ENCODE measurements at regions not wholly inside any gene's neighbourhood (a gene's known extent, or its start where the extent isn't known, plus 50 kb on each side); places are given as distances from the start of the nearest gene placed in this dataset.
"Not testable (repeated sequence)": the region's sequence is repeated elsewhere in the genome, so short reads cannot be mapped to it uniquely, and the experiment has no call there.

GRCh38 chr1:213513006-213513405, 462.0 kb downstream of the RPS6KC1 start:
- DNase-seq (ENCODE audit: extremely low spot score) = no peak
- CTCF ChIA-PET = no interaction called here
- TF ChIP-seq ARNT (IDR thresholded peaks at IDR 0.05) (no peak), ZNF384 (IDR thresholded peaks at IDR 0.05) (no peak), FOXK2 (IDR thresholded peaks at IDR 0.05) (no peak), HDGF (IDR thresholded peaks at IDR 0.05; ENCODE audit: borderline replicate concordance) (no peak), BHLHE40 (IDR thresholded peaks at IDR 0.05; ENCODE audit: borderline replicate concordance) (no peak), CTBP1 (IDR thresholded peaks at IDR 0.05; ENCODE audit: borderline replicate concordance) (no peak), SUZ12 (IDR thresholded peaks at IDR 0.05) (no peak), L3MBTL2 (conservative IDR thresholded peaks at IDR 0.05) (no peak), ELF4 (IDR thresholded peaks at IDR 0.05) (no peak), TARDBP (IDR thresholded peaks at IDR 0.05) (no peak)
- TF ChIP-seq, protein P1, sequence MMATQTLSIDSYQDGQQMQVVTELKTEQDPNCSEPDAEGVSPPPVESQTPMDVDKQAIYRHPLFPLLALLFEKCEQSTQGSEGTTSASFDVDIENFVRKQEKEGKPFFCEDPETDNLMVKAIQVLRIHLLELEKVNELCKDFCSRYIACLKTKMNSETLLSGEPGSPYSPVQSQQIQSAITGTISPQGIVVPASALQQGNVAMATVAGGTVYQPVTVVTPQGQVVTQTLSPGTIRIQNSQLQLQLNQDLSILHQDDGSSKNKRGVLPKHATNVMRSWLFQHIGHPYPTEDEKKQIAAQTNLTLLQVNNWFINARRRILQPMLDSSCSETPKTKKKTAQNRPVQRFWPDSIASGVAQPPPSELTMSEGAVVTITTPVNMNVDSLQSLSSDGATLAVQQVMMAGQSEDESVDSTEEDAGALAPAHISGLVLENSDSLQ (IDR thresholded peaks at IDR 0.05) = no peak
- POLR2A ChIA-PET = no interaction called here

DNA sequence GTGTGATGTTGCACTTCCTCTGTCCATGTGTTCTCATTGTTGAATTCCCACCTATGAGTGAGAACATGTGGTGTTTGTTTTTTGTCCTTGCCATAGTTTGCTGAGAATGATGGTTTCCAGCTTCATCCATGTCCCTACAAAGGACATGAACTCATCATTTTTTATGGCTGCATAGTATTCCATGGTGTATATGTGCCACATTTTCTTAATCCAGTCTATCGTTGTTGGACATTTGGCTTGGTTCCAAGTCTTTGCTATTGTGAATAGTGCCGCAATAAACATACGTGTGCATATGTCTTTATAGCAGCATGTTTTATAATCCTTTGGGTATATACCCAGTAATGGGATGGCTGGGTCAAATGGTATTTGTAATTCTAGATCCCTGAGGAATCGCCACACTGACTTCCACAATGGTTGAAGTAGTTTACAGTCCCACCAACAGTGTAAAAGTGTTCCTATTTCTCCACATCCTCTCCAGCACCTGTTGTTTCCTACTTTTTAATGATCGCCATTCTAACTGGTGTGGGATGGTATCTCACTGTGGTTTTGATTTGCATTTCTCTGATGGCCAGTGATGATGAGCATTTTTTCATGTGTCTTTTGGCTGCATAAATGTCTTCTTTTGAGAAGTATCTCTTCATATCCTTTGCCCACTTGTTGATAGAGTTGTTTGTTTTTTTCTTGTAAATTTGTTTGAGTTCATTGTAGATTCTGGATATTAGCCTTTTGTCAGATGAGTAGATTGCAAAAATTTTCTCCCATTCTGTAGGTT, 463.6 kb downstream of the RPS6KC1 start:
- POLR2A ChIA-PET; CTCF ChIA-PET; DNase-seq (ENCODE audit: extremely low spot score): not testable (repeated sequence)

- no peak for DNase-seq (ENCODE audit: extremely low spot score)
- POLR2A ChIA-PET = no interaction called here
- CTCF ChIA-PET = no interaction called here
- no peak for TF ChIP-seq HDGF (IDR thresholded peaks at IDR 0.05; ENCODE audit: borderline replicate concordance)
Measured at GRCh38 chr1:213519098-213519497, 468.1 kb downstream of the RPS6KC1 start.

DNA sequence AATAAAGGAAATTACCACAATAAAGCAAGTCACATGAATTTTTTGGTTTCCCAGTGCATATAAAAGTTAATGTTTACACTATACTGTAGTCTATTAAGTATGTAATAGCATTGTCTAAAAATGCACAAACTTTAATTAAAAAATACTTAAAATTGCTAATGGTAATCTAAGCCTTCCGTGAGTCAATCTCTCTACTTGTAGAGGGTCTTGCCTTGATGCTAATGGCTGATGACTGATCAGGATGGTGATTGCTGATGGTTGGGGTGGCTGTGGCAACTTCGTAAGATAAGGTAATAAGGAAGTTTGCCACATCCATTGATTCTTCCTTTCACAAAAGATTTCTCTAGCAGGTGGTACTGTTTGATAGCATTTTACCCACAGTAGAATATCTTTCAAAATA, 466.6 kb upstream of the PROX1 start:
- DNase-seq (ENCODE audit: extremely low spot score) = no peak
- ChIA-PET POLR2A (no interaction called here), CTCF (no interaction called here)
- TF ChIP-seq L3MBTL2 (conservative IDR thresholded peaks at IDR 0.05) = no peak
- no peak for TF ChIP-seq BHLHE40 (IDR thresholded peaks at IDR 0.05; ENCODE audit: borderline replicate concordance)
- no peak for TF ChIP-seq SUZ12 (IDR thresholded peaks at IDR 0.05)
- no peak for TF ChIP-seq LEF1 (IDR thresholded peaks at IDR 0.05; ENCODE audit: borderline replicate concordance)
- no peak for TF ChIP-seq CTBP1 (IDR thresholded peaks at IDR 0.05; ENCODE audit: borderline replicate concordance)
- no peak for TF ChIP-seq ARNT (IDR thresholded peaks at IDR 0.05)
- TF ChIP-seq SP1 (IDR thresholded peaks at IDR 0.05) = no peak
- TF ChIP-seq FOXK2 (IDR thresholded peaks at IDR 0.05) = no peak
- no peak for TF ChIP-seq HDGF (IDR thresholded peaks at IDR 0.05; ENCODE audit: borderline replicate concordance)
- TF ChIP-seq FOXA1 (IDR thresholded peaks at IDR 0.05) = no peak
- TF ChIP-seq TARDBP (IDR thresholded peaks at IDR 0.05) = no peak

GRCh38 chr1:213523781-213524398, 463.9 kb upstream of the PROX1 start:
- TF ChIP-seq ZNF384 (IDR thresholded peaks at IDR 0.05) (no peak), NFRKB (IDR thresholded peaks at IDR 0.05) (no peak), SUZ12 (IDR thresholded peaks at IDR 0.05) (no peak), FOXM1 (IDR thresholded peaks at IDR 0.05; ENCODE audit: borderline replicate concordance) (no peak), BHLHE40 (IDR thresholded peaks at IDR 0.05; ENCODE audit: borderline replicate concordance) (no peak), CTBP1 (IDR thresholded peaks at IDR 0.05; ENCODE audit: borderline replicate concordance) (no peak), FOXA1 (IDR thresholded peaks at IDR 0.05) (no peak), FOXK2 (IDR thresholded peaks at IDR 0.05) (no peak), LEF1 (IDR thresholded peaks at IDR 0.05; ENCODE audit: borderline replicate concordance) (no peak), SP1 (IDR thresholded peaks at IDR 0.05) (no peak), HDGF (IDR thresholded peaks at IDR 0.05; ENCODE audit: borderline replicate concordance) (no peak), ARNT (IDR thresholded peaks at IDR 0.05) (no peak), ELF4 (IDR thresholded peaks at IDR 0.05) (no peak), L3MBTL2 (conservative IDR thresholded peaks at IDR 0.05) (no peak), TARDBP (IDR thresholded peaks at IDR 0.05) (no peak)
- TF ChIP-seq, protein P1 (IDR thresholded peaks at IDR 0.05) = no peak
- ChIA-PET CTCF (no interaction called here), POLR2A (no interaction called here)
- DNase-seq (ENCODE audit: extremely low spot score) = no peak

GRCh38 chr1:213526306-213526705, 461.5 kb upstream of the PROX1 start:
- ChIA-PET CTCF (no interaction called here), POLR2A (no interaction called here)
- no peak for DNase-seq (ENCODE audit: extremely low spot score)
- TF ChIP-seq FOXM1 (IDR thresholded peaks at IDR 0.05; ENCODE audit: borderline replicate concordance) = no peak
- no peak for TF ChIP-seq HDGF (IDR thresholded peaks at IDR 0.05; ENCODE audit: borderline replicate concordance)
- no peak for TF ChIP-seq ARNT (IDR thresholded peaks at IDR 0.05)
- no peak for TF ChIP-seq FOXK2 (IDR thresholded peaks at IDR 0.05)
- TF ChIP-seq L3MBTL2 (conservative IDR thresholded peaks at IDR 0.05) = no peak
- no peak for TF ChIP-seq SUZ12 (IDR thresholded peaks at IDR 0.05)
- TF ChIP-seq, protein P1 (IDR thresholded peaks at IDR 0.05) = no peak
- no peak for TF ChIP-seq FOXA1 (IDR thresholded peaks at IDR 0.05)
- no peak for TF ChIP-seq CTBP1 (IDR thresholded peaks at IDR 0.05; ENCODE audit: borderline replicate concordance)
- no peak for TF ChIP-seq SP1 (IDR thresholded peaks at IDR 0.05)
- no peak for TF ChIP-seq BHLHE40 (IDR thresholded peaks at IDR 0.05; ENCODE audit: borderline replicate concordance)
- TF ChIP-seq ELF4 (IDR thresholded peaks at IDR 0.05) = no peak
- no peak for TF ChIP-seq TARDBP (IDR thresholded peaks at IDR 0.05)
- TF ChIP-seq NFRKB (IDR thresholded peaks at IDR 0.05) = no peak
- TF ChIP-seq ZNF384 (IDR thresholded peaks at IDR 0.05) = no peak
- TF ChIP-seq LEF1 (IDR thresholded peaks at IDR 0.05; ENCODE audit: borderline replicate concordance) = no peak
